Right forelimb (tissue), 1 donor: ENCODE measurements at regions not wholly inside any gene's neighbourhood (a gene's known extent, or its start where the extent isn't known, plus 50 kb on each side); places are given as distances from the start of the nearest gene placed in this dataset.

Source experiments
- DNase-seq: peaks from one replicate; pipeline ENCODE4 v3.0.0-alpha.2; 2018

- DNase-seq = no peak
These were observed 404.7 kb downstream of the BCL11A start for GRCh38 chr2:60148716-60149115.

- no peak for DNase-seq
These were observed 413.3 kb downstream of the BCL11A start for GRCh38 chr2:60140185-60140584.

GRCh38 chr2:60136913-60137312 lies 416.5 kb downstream of the BCL11A start:
- no peak for DNase-seq

GRCh38 chr2:60127191-60127590 lies 426.3 kb downstream of the BCL11A start:
- no peak for DNase-seq

- no peak for DNase-seq
These were observed 427.6 kb downstream of the BCL11A start for GRCh38 chr2:60125611-60126426.

GRCh38 chr2:60119778-60120177 lies 433.7 kb downstream of the BCL11A start:
- no peak for DNase-seq

- DNase-seq = no peak
These were observed 434.5 kb downstream of the BCL11A start for GRCh38 chr2:60118917-60119316.

- DNase-seq = no peak
These were observed 435.4 kb downstream of the BCL11A start for GRCh38 chr2:60118061-60118460.

GRCh38 chr2:60116161-60116875 lies 437.1 kb downstream of the BCL11A start:
- no peak for DNase-seq

- no peak for DNase-seq
These were observed 443.7 kb downstream of the BCL11A start for GRCh38 chr2:60109744-60110143.

GRCh38 chr2:60106836-60107529 lies 446.5 kb downstream of the BCL11A start:
- no peak for DNase-seq

GRCh38 chr2:60105906-60106305 lies 447.5 kb downstream of the BCL11A start:
- no peak for DNase-seq

- no peak for DNase-seq
These were observed 448.6 kb downstream of the BCL11A start for GRCh38 chr2:60104514-60105505.

GRCh38 chr2:60100034-60100433 lies 453.4 kb downstream of the BCL11A start:
- no peak for DNase-seq

- DNase-seq = no peak
These were observed 454.5 kb downstream of the BCL11A start for GRCh38 chr2:60098996-60099395.

- no peak for DNase-seq
These were observed 456.2 kb downstream of the BCL11A start for GRCh38 chr2:60097298-60097697.

GRCh38 chr2:60096556-60096955 lies 456.9 kb downstream of the BCL11A start:
- no peak for DNase-seq

GRCh38 chr2:60095903-60096302 lies 457.6 kb downstream of the BCL11A start:
- no peak for DNase-seq

GRCh38 chr2:60095202-60095815 lies 458.1 kb downstream of the BCL11A start:
- no peak for DNase-seq

- no peak for DNase-seq
These were observed 459.0 kb downstream of the BCL11A start for GRCh38 chr2:60094450-60094929.

- no peak for DNase-seq
These were observed 460.7 kb downstream of the BCL11A start for GRCh38 chr2:60092781-60093180.

- DNase-seq = no peak
These were observed 461.6 kb downstream of the BCL11A start for GRCh38 chr2:60091894-60092293.
